ENCODE measurements at regions not wholly inside any gene's neighbourhood (a gene's known extent, or its start where the extent isn't known, plus 50 kb on each side); places are given as distances from the start of the nearest gene placed in this dataset.

- no peak overlapping the region for H3K4me3 ChIP-seq (ENCODE audit: low read depth, low read length)
- TF ChIP-seq, protein P1, sequence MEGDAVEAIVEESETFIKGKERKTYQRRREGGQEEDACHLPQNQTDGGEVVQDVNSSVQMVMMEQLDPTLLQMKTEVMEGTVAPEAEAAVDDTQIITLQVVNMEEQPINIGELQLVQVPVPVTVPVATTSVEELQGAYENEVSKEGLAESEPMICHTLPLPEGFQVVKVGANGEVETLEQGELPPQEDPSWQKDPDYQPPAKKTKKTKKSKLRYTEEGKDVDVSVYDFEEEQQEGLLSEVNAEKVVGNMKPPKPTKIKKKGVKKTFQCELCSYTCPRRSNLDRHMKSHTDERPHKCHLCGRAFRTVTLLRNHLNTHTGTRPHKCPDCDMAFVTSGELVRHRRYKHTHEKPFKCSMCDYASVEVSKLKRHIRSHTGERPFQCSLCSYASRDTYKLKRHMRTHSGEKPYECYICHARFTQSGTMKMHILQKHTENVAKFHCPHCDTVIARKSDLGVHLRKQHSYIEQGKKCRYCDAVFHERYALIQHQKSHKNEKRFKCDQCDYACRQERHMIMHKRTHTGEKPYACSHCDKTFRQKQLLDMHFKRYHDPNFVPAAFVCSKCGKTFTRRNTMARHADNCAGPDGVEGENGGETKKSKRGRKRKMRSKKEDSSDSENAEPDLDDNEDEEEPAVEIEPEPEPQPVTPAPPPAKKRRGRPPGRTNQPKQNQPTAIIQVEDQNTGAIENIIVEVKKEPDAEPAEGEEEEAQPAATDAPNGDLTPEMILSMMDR (IDR thresholded peaks at IDR 0.05; ENCODE audit: low read depth, low read length): no peak
Measured at GRCh38 chr22:34129691-34130486, 209.6 kb upstream of the LARGE1 start.

DNA sequence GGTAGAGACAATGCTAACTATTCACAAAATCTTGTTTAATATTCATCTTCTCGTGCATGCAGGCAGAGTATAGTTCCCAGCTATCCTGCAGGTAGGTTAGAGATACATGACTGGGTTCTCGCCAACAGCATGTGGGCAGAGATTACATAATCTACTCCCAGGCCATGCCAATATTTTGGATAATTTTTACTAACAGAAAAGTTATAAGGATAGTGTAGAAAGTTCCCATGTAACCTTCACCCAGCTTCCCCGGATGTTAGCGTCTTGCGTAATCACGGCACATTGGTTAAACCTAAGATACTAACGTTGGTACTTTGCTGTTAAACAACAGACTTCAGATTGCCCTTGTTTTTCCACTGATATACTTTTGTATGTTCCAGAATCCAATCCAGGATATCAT, 215.5 kb upstream of the LARGE1 start:
- TF ChIP-seq, protein P1 (IDR thresholded peaks at IDR 0.05; ENCODE audit: low read depth, low read length): no peak
- H3K4me3 ChIP-seq (ENCODE audit: low read depth, low read length): no peak overlapping the region

- TF ChIP-seq, protein P1 (IDR thresholded peaks at IDR 0.05; ENCODE audit: low read depth, low read length): no peak
- H3K4me3 ChIP-seq (ENCODE audit: low read depth, low read length): no peak overlapping the region
Measured at GRCh38 chr22:34150023-34150422, 229.7 kb upstream of the LARGE1 start.

GRCh38 chr22:34159491-34159890, 239.2 kb upstream of the LARGE1 start:
- no peak overlapping the region for H3K4me3 ChIP-seq (ENCODE audit: low read depth, low read length)

GRCh38 chr22:34160141-34160783, 240.0 kb upstream of the LARGE1 start:
- TF ChIP-seq, protein P1 (IDR thresholded peaks at IDR 0.05; ENCODE audit: low read depth, low read length): no peak
- no peak overlapping the region for H3K4me3 ChIP-seq (ENCODE audit: low read depth, low read length)

More at GRCh38 chr22:34159491-34159890, 239.2 kb upstream of the LARGE1 start:
- TF ChIP-seq, protein P1 (IDR thresholded peaks at IDR 0.05; ENCODE audit: low read depth, low read length): no peak

DNA sequence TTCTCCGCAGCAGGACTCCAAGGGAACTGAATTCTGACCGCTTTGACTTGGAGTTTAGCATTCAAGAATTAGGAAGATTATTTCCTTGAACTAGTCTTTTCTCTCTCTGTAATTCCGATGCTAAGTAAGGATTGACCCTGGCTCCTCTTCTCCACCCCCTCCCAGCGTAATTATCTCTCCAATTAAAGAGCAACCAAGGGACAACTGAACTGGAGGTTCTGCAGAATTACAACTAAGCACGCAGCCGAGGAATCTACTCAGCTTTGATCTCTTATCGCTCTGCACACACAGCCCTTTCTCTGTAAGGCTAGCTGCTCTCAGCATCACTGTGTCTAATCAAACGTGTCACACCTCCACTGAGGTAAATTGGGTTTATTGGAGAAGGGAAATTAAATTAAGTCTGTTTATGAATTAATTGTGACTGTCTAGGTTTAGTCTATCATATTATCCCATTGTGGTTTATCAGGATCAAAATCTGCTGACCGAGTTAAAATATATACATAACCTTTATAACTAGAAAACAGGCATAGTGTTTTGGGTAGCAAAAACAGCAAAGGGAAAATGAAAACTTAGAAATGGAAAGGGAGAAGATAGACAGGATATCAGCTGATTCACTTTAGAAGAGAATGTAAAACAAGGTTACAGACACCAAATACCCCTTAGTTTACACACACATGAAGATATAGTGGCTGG, 241.3 kb upstream of the LARGE1 start:
- TF ChIP-seq, protein P1 (IDR thresholded peaks at IDR 0.05; ENCODE audit: low read depth, low read length): no peak
- no peak overlapping the region for H3K4me3 ChIP-seq (ENCODE audit: low read depth, low read length)
